HFFc6 (cell line): ENCODE measurements at regions not wholly inside any gene's neighbourhood (a gene's known extent, or its start where the extent isn't known, plus 50 kb on each side); places are given as distances from the start of the nearest gene placed in this dataset.
"Not testable (repeated sequence)": the region's sequence is repeated elsewhere in the genome, so short reads cannot be mapped to it uniquely, and the experiment has no call there.

Source experiments
- DNase-seq: peaks from one replicate; pipeline ENCODE4 v3.0.0-alpha.2; 2018
- H3K27ac Mint-ChIP-seq: 2 replicates; pipeline ENCODE4 v1.8.0; 2020; ENCODE audit warnings: mild to moderate bottlenecking, mixed read lengths
- H3K27me3 Mint-ChIP-seq: 2 replicates; pipeline ENCODE4 v1.8.0; 2021; ENCODE audit warnings: mild to moderate bottlenecking, moderate library complexity, mixed read lengths; ENCODE audit not compliant: insufficient read depth
- H3K36me3 Mint-ChIP-seq: 2 replicates; pipeline ENCODE4 v1.8.0; 2021; ENCODE audit warnings: low read depth, mixed read lengths
- H3K4me1 Mint-ChIP-seq: 2 replicates; pipeline ENCODE4 v1.8.0; 2020; ENCODE audit warnings: low read depth, mixed read lengths
- H3K4me3 Mint-ChIP-seq: 2 replicates; pipeline ENCODE4 v1.8.0; 2020; ENCODE audit warnings: mild to moderate bottlenecking, moderate library complexity, mixed read lengths
- H3K9me3 Mint-ChIP-seq: 2 replicates; pipeline ENCODE4 v1.8.0; 2020; ENCODE audit warnings: mild to moderate bottlenecking, mixed read lengths

GRCh38 chr2:87611956-87612355 is 135.9 kb upstream of the PLGLB2 start:
- H3K27ac Mint-ChIP-seq, H3K9me3 Mint-ChIP-seq, H3K4me1 Mint-ChIP-seq, H3K36me3 Mint-ChIP-seq, H3K4me3 Mint-ChIP-seq, DNase-seq, H3K27me3 Mint-ChIP-seq: not testable (repeated sequence)

GRCh38 chr2:87614829-87615434 is 133.0 kb upstream of the PLGLB2 start:
- not testable (repeated sequence) for H3K4me3 Mint-ChIP-seq, H3K27me3 Mint-ChIP-seq, DNase-seq, H3K4me1 Mint-ChIP-seq, H3K36me3 Mint-ChIP-seq, H3K27ac Mint-ChIP-seq, H3K9me3 Mint-ChIP-seq

GRCh38 chr2:87619121-87619520 is 128.8 kb upstream of the PLGLB2 start:
- not testable (repeated sequence) for H3K4me1 Mint-ChIP-seq, H3K9me3 Mint-ChIP-seq, H3K4me3 Mint-ChIP-seq, H3K27me3 Mint-ChIP-seq, DNase-seq, H3K27ac Mint-ChIP-seq, H3K36me3 Mint-ChIP-seq

DNA sequence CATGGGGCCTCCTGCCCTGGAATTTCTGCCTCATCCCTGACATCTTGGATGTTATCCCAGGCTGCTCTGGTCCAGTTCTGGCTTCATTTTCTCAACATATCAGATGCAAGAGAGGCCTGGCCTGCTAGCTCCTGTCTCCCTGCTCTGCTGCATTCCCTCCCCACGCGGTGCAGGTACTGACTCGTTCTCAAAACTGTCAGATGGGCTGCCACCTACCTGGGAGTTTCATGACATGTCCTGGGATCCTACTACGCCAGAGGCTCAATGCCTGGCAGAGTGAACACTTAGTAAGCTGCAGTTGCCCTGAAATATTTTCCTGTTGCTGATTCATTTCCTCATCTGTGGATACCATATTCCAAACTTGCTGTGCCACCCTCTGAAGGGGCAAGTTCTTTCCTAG is 126.7 kb upstream of the PLGLB2 start:
- not testable (repeated sequence) for DNase-seq, H3K4me3 Mint-ChIP-seq

DNA sequence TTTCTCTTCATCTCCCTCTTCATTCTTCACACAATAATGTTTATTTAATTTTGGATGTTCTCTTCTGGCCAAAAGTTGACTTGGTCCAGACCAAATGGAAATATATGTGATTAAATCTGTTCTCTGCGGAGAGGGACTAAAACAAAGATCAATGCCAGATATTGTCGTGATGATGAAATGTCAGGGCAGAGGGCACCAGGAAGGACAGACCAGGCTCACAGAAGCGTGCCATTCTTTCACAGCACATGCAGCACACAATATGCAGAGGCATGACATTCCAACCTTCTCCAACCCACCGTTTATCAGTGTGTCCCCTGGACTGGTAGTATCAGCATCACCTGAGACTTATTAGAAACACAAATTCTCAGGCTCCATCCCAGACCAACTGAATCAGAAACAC is 125.2 kb upstream of the PLGLB2 start:
- H3K27ac Mint-ChIP-seq, H3K27me3 Mint-ChIP-seq, H3K9me3 Mint-ChIP-seq, H3K4me3 Mint-ChIP-seq, DNase-seq, H3K4me1 Mint-ChIP-seq, H3K36me3 Mint-ChIP-seq: not testable (repeated sequence)

More for the DNA sequence above, 126.7 kb upstream of the PLGLB2 start:
- not testable (repeated sequence) for H3K9me3 Mint-ChIP-seq, H3K27ac Mint-ChIP-seq, H3K27me3 Mint-ChIP-seq, H3K36me3 Mint-ChIP-seq, H3K4me1 Mint-ChIP-seq

GRCh38 chr2:87629491-87630458 is 118.1 kb upstream of the PLGLB2 start:
- not testable (repeated sequence) for H3K27me3 Mint-ChIP-seq, H3K4me1 Mint-ChIP-seq, H3K4me3 Mint-ChIP-seq, H3K27ac Mint-ChIP-seq, H3K36me3 Mint-ChIP-seq, H3K9me3 Mint-ChIP-seq
- DNase-seq, result peak; percentile 96

- H3K27ac Mint-ChIP-seq, H3K4me1 Mint-ChIP-seq, DNase-seq, H3K4me3 Mint-ChIP-seq, H3K36me3 Mint-ChIP-seq, H3K9me3 Mint-ChIP-seq, H3K27me3 Mint-ChIP-seq: not testable (repeated sequence)
Measured at GRCh38 chr2:87630892-87631291, 117.0 kb upstream of the PLGLB2 start.

GRCh38 chr2:87631402-87631801 is 116.5 kb upstream of the PLGLB2 start:
- not testable (repeated sequence) for H3K27me3 Mint-ChIP-seq, H3K36me3 Mint-ChIP-seq, DNase-seq, H3K27ac Mint-ChIP-seq, H3K4me1 Mint-ChIP-seq, H3K4me3 Mint-ChIP-seq, H3K9me3 Mint-ChIP-seq

DNA sequence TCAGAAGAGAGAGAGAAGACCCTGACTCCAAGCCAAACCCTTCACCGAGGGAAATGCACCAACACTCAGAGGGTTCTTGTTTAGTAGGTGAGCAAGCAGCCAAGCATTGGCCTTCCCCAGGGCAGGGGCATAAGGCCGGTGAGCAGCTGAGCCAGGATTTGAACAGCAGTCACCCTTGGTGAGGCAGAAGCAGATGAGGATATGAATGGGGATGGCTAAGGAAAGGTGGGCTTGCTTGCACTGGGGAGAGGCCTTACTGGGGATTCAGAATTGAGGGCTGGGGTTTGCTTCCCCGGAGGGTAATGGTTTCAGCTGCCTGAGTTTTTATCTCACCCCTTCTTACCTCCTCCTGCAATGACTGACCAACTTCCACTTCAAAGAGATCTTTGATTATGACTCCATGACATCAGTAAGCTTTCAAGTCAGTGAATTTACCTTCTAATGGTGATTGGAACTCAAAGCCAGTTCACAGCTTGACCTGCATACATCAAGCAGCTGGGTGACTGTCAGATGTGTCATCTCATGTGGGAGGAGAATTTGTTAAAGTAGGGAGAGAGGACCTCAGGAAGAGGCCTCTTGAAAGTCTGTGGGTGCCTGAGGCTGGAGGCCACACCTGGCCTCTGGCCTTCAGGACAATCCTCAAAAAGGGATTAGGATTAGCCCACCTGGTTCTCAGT is 114.5 kb upstream of the PLGLB2 start:
- H3K4me1 Mint-ChIP-seq, result peaks cover 10% of the 10 kb centered on the region; the same call in 1 of the 2 replicates
- not testable (repeated sequence) for DNase-seq, H3K9me3 Mint-ChIP-seq, H3K27me3 Mint-ChIP-seq, H3K36me3 Mint-ChIP-seq, H3K4me3 Mint-ChIP-seq, H3K27ac Mint-ChIP-seq

- not testable (repeated sequence) for H3K27me3 Mint-ChIP-seq, H3K4me3 Mint-ChIP-seq, H3K9me3 Mint-ChIP-seq, DNase-seq, H3K36me3 Mint-ChIP-seq
- peaks cover 11% of the 10 kb centered on the region; the same call in 1 of the 2 replicates for H3K4me1 Mint-ChIP-seq
- H3K27ac Mint-ChIP-seq, result peak overlapping the region; percentile 53; the same call in 1 of the 2 replicates
Measured at GRCh38 chr2:87634106-87634505, 113.8 kb upstream of the PLGLB2 start.

GRCh38 chr2:87634971-87635650 is 112.8 kb upstream of the PLGLB2 start:
- Mint-ChIP-seq H3K27ac (peak overlapping the region; percentile 69), H3K4me1 (peaks cover 11% of the 10 kb centered on the region; the same call in 1 of the 2 replicates)
- not testable (repeated sequence) for H3K36me3 Mint-ChIP-seq, H3K4me3 Mint-ChIP-seq, H3K27me3 Mint-ChIP-seq, H3K9me3 Mint-ChIP-seq
- peak; percentile 13 for DNase-seq

- H3K27me3 Mint-ChIP-seq, H3K9me3 Mint-ChIP-seq, H3K27ac Mint-ChIP-seq, H3K4me3 Mint-ChIP-seq, H3K36me3 Mint-ChIP-seq, DNase-seq: not testable (repeated sequence)
- peaks cover 11% of the 10 kb centered on the region; the same call in 1 of the 2 replicates for H3K4me1 Mint-ChIP-seq
Measured at GRCh38 chr2:87636246-87636645, 111.6 kb upstream of the PLGLB2 start.

GRCh38 chr2:87636735-87637134 is 111.2 kb upstream of the PLGLB2 start:
- not testable (repeated sequence) for H3K9me3 Mint-ChIP-seq, DNase-seq, H3K4me3 Mint-ChIP-seq, H3K27me3 Mint-ChIP-seq, H3K36me3 Mint-ChIP-seq, H3K27ac Mint-ChIP-seq
- peaks cover 11% of the 10 kb centered on the region; the same call in 1 of the 2 replicates for H3K4me1 Mint-ChIP-seq
